Subcutaneous abdominal adipose tissue (tissue), 5 donors: ENCODE measurements at regions not wholly inside any gene's neighbourhood (a gene's known extent, or its start where the extent isn't known, plus 50 kb on each side); places are given as distances from the start of the nearest gene placed in this dataset.

Experiments used
- H3K27ac ChIP-seq: one replicate; pipeline ENCODE4 v1.7.0; 2013; ENCODE audit warnings: low read depth, mild to moderate bottlenecking, inconsistent platforms, low read length, moderate library complexity
- H3K27me3 ChIP-seq, 5 donors: one replicate each; pipeline ENCODE4 v1.7.0; 2013; ENCODE audit warnings: low read length in 5 of 5, inconsistent platforms in 1 of 5; ENCODE audit not compliant: control insufficient read depth in 5 of 5, insufficient read depth in 4 of 5
- H3K36me3 ChIP-seq, 5 donors: one replicate each; pipeline ENCODE4 v1.7.0; 2013; ENCODE audit warnings: low read length in 5 of 5; ENCODE audit not compliant: control insufficient read depth in 5 of 5, insufficient read depth in 5 of 5
- H3K4me1 ChIP-seq, 5 donors: one replicate each; pipeline ENCODE4 v1.7.0; 2013; ENCODE audit warnings: low read length in 5 of 5, mild to moderate bottlenecking in 3 of 5, moderate library complexity in 1 of 5; ENCODE audit not compliant: control insufficient read depth in 5 of 5, insufficient read depth in 5 of 5
- H3K4me3 ChIP-seq, 5 donors: one replicate each; pipeline ENCODE4 v1.7.0; 2013; ENCODE audit warnings: low read length in 5 of 5, low read depth in 1 of 5
- H3K9ac ChIP-seq, 5 donors: one replicate each; pipeline ENCODE4 v1.7.0; 2013; ENCODE audit warnings: low read length in 5 of 5, mild to moderate bottlenecking in 4 of 5, moderate library complexity in 3 of 5
- H3K9me3 ChIP-seq, 5 donors: one replicate each; pipeline ENCODE4 v1.7.0; 2013; ENCODE audit warnings: low read length in 5 of 5; ENCODE audit not compliant: control insufficient read depth in 5 of 5
- donor health status: healthy.
- donor health status: healthy.
- donor health status: healthy.
- donor health status: healthy.
- donor health status: healthy.

- Histone ChIP-seq H3K9me3 (no peaks in the 10 kb centered on the region), H3K36me3 (no peaks in the 10 kb centered on the region), H3K27me3 (peaks cover 0 to 5% (median 0%) of the 10 kb centered on the region in 5 donors), H3K4me3 (no peak overlapping the region), H3K27ac (no peak overlapping the region), H3K4me1 (no peaks in the 10 kb centered on the region), H3K9ac (no peak overlapping the region)
Observed at GRCh38 chr6:154611847-154612246, 101.4 kb upstream of the CNKSR3 start.

DNA sequence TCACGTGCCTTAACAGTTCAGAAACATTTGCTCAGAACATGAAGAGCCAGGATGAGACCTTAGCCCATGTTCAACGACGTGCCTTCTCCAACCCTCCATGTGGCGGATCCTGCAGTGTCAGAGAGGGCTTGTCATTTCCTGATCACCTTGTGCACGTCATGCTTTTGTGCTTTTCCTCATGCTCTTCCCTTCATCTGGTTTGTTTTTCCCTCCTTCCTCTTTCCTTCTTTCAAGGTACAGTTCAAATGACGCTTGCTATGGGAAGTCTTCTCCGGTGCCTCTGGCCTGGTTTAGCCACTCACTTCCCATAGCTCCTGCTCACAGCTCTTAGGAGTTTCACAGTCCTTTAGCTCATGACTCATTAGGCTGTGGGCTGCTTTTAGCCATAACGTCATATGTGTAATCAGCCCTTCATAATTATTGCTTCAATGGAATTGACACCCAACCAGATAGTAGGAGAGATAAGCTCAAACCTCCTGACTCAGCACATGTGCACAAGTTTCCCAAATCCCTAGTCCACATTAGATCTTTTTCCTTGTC, 102.7 kb upstream of the CNKSR3 start:
- H3K27me3 ChIP-seq = peaks cover 0 to 5% (median 0%) of the 10 kb centered on the region in 5 donors
- no peaks in the 10 kb centered on the region for H3K4me1 ChIP-seq
- no peaks in the 10 kb centered on the region for H3K9me3 ChIP-seq
- no peak overlapping the region for H3K27ac ChIP-seq
- H3K9ac ChIP-seq = no peak overlapping the region
- H3K36me3 ChIP-seq = no peaks in the 10 kb centered on the region
- no peak overlapping the region for H3K4me3 ChIP-seq

- H3K9me3 ChIP-seq = no peaks in the 10 kb centered on the region
- H3K27ac ChIP-seq = no peak overlapping the region
- no peak overlapping the region for H3K4me3 ChIP-seq
- peaks cover 0 to 5% (median 0%) of the 10 kb centered on the region in 5 donors for H3K27me3 ChIP-seq
- H3K4me1 ChIP-seq = no peaks in the 10 kb centered on the region
- H3K9ac ChIP-seq = no peak overlapping the region
- H3K36me3 ChIP-seq = no peaks in the 10 kb centered on the region
Observed at GRCh38 chr6:154614101-154614500, 103.6 kb upstream of the CNKSR3 start.

- Histone ChIP-seq H3K4me1 (no peaks in the 10 kb centered on the region), H3K4me3 (no peak overlapping the region), H3K9ac (no peak overlapping the region), H3K27me3 (peaks cover 0 to 5% (median 0%) of the 10 kb centered on the region in 5 donors), H3K36me3 (no peaks in the 10 kb centered on the region), H3K27ac (no peak overlapping the region), H3K9me3 (no peaks in the 10 kb centered on the region)
Observed at GRCh38 chr6:154614641-154615040, 104.2 kb upstream of the CNKSR3 start.

DNA sequence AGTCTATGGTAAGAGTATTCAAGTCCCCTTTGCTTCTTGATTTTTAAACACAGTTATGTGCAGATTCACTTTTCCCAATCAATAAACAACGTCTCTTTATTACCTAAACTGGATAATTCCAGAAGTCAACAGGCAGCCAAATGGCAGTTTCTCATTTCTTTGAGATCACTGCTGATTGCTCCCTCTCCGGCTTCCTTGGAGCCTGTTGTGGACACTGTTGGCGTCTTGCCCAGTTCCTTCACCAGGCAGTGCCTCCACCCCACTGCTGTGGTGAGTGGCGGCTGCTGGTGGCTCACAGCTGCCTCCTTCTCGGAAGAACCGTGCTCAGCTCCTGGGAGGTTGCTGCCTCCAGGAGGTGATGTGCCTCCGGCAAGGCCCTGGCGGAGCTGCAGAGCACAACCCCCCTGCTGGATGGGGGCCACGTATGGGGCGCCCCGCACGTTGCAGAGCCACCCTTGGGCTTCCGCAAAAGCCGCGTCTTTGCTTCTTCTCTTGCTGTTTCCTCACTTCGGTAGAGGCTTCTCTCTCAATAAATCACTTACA, 105.1 kb upstream of the CNKSR3 start:
- Histone ChIP-seq H3K4me3 (no peak overlapping the region), H3K27me3 (peaks cover 0 to 5% (median 0%) of the 10 kb centered on the region in 5 donors), H3K27ac (no peak overlapping the region), H3K9ac (no peak overlapping the region), H3K9me3 (no peaks in the 10 kb centered on the region), H3K36me3 (no peaks in the 10 kb centered on the region), H3K4me1 (no peaks in the 10 kb centered on the region)

- Histone ChIP-seq H3K27me3 (peaks cover 0 to 5% (median 0%) of the 10 kb centered on the region in 5 donors), H3K9me3 (no peaks in the 10 kb centered on the region), H3K27ac (no peak overlapping the region), H3K4me1 (peaks cover 0 to 2% (median 0%) of the 10 kb centered on the region in 5 donors), H3K9ac (no peak overlapping the region), H3K36me3 (no peaks in the 10 kb centered on the region), H3K4me3 (no peak overlapping the region)
Observed at GRCh38 chr6:154617175-154617574, 106.7 kb upstream of the CNKSR3 start.

GRCh38 chr6:154619146-154619545, 108.7 kb upstream of the CNKSR3 start:
- Histone ChIP-seq H3K4me1 (peaks cover 0 to 2% (median 0%) of the 10 kb centered on the region in 5 donors), H3K36me3 (no peaks in the 10 kb centered on the region), H3K9ac (no peak overlapping the region), H3K27ac (no peak overlapping the region), H3K4me3 (no peak overlapping the region), H3K9me3 (no peaks in the 10 kb centered on the region), H3K27me3 (no peaks in the 10 kb centered on the region)

DNA sequence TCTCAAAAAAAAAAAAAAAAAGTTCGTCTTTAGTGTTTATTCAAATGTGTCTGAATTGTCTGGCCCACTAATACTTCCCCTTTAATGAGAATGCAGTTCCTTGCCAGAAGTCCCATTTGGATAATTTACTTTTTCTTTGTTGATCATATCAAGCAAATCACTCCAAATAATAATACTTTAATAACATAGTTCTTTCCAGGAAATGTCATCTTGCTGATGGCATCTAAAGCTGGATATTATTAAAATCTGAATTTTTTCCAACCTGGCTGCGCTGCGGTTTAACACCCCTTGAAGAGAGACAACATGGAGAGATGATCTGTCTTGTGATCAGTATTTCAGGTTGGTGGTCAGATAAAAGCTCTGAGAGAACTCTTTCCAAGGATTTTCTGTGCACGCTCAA, 111.2 kb upstream of the CNKSR3 start:
- H3K4me3 ChIP-seq = no peak overlapping the region
- H3K4me1 ChIP-seq = peaks cover 0 to 2% (median 0%) of the 10 kb centered on the region in 5 donors
- no peak overlapping the region for H3K9ac ChIP-seq
- no peak overlapping the region for H3K27ac ChIP-seq
- no peaks in the 10 kb centered on the region for H3K9me3 ChIP-seq
- H3K27me3 ChIP-seq = no peaks in the 10 kb centered on the region
- no peaks in the 10 kb centered on the region for H3K36me3 ChIP-seq

- peaks cover 0 to 2% (median 0%) of the 10 kb centered on the region in 5 donors for H3K4me1 ChIP-seq
Observed at GRCh38 chr6:154622618-154623336, 110.4 kb upstream of the SCAF8 start.

GRCh38 chr6:154623391-154623790, 109.8 kb upstream of the SCAF8 start:
- Histone ChIP-seq H3K4me3 (no peak overlapping the region), H3K9ac (no peak overlapping the region), H3K9me3 (no peaks in the 10 kb centered on the region), H3K4me1 (peaks cover 0 to 2% (median 0%) of the 10 kb centered on the region in 5 donors), H3K27ac (no peak overlapping the region), H3K27me3 (no peaks in the 10 kb centered on the region), H3K36me3 (no peaks in the 10 kb centered on the region)

More at GRCh38 chr6:154622618-154623336, 110.4 kb upstream of the SCAF8 start:
- no peak overlapping the region for H3K27ac ChIP-seq
- no peaks in the 10 kb centered on the region for H3K9me3 ChIP-seq
- H3K27me3 ChIP-seq = no peaks in the 10 kb centered on the region
- no peaks in the 10 kb centered on the region for H3K36me3 ChIP-seq
- no peak overlapping the region for H3K4me3 ChIP-seq
- no peak overlapping the region for H3K9ac ChIP-seq
